Activated CD8-positive, alpha-beta memory T cell treated with anti-CD3 and anti-CD28 coated beads, Interleukin-2, amount 50 U/mL, for 1 hour (primary cell): ENCODE measurements at regions not wholly inside any gene's neighbourhood (a gene's known extent, or its start where the extent isn't known, plus 50 kb on each side); places are given as distances from the start of the nearest gene placed in this dataset.
"Not testable (repeated sequence)": the region's sequence is repeated elsewhere in the genome, so short reads cannot be mapped to it uniquely, and the experiment has no call there.

Source experiments
- DNase-seq: peaks from one replicate; pipeline ENCODE4 v3.0.0-alpha.2; 2020; ENCODE audit errors: extremely low read depth

GRCh38 chr4:15162465-15163283, 160.4 kb downstream of the CPEB2 start:
- no peak for DNase-seq

GRCh38 chr4:15163284-15163645, 161.0 kb downstream of the CPEB2 start:
- no peak for DNase-seq

GRCh38 chr4:15164571-15164970, 162.3 kb downstream of the CPEB2 start:
- no peak for DNase-seq

GRCh38 chr4:15167743-15168142, 165.5 kb downstream of the CPEB2 start:
- DNase-seq: no peak

GRCh38 chr4:15168759-15169158, 166.5 kb downstream of the CPEB2 start:
- DNase-seq: no peak

GRCh38 chr4:15171725-15172124, 169.4 kb downstream of the CPEB2 start:
- DNase-seq: no peak

- DNase-seq: no peak
These were observed 171.0 kb downstream of the CPEB2 start for GRCh38 chr4:15173251-15173650.

- not testable (repeated sequence) for DNase-seq
These were observed 171.9 kb downstream of the CPEB2 start for GRCh38 chr4:15174168-15174567.

- DNase-seq: not testable (repeated sequence)
These were observed 177.6 kb downstream of the CPEB2 start for GRCh38 chr4:15179842-15180241.

- no peak for DNase-seq
These were observed 180.4 kb downstream of the CPEB2 start for GRCh38 chr4:15182600-15183220.

GRCh38 chr4:15186149-15186548, 183.9 kb downstream of the CPEB2 start:
- DNase-seq: no peak

GRCh38 chr4:15186806-15187205, 184.5 kb downstream of the CPEB2 start:
- no peak for DNase-seq

- no peak for DNase-seq
These were observed 186.6 kb downstream of the CPEB2 start for GRCh38 chr4:15188605-15189539.

- no peak for DNase-seq
These were observed 192.2 kb downstream of the CPEB2 start for GRCh38 chr4:15194520-15194919.

GRCh38 chr4:15197005-15197404, 194.7 kb downstream of the CPEB2 start:
- no peak for DNase-seq

GRCh38 chr4:15198070-15198727, 195.9 kb downstream of the CPEB2 start:
- DNase-seq: no peak

- no peak for DNase-seq
These were observed 199.5 kb downstream of the CPEB2 start for GRCh38 chr4:15201782-15202181.

GRCh38 chr4:15202481-15202880, 200.2 kb downstream of the CPEB2 start:
- DNase-seq: no peak

GRCh38 chr4:15206526-15206925, 204.2 kb downstream of the CPEB2 start:
- DNase-seq: not testable (repeated sequence)

GRCh38 chr4:15213302-15213970, 211.2 kb downstream of the CPEB2 start:
- no peak for DNase-seq

GRCh38 chr4:15215109-15215508, 212.7 kb upstream of the C1QTNF7 start:
- DNase-seq: no peak
